Mononuclear cell (primary cell): ENCODE measurements at regions not wholly inside any gene's neighbourhood (a gene's known extent, or its start where the extent isn't known, plus 50 kb on each side); places are given as distances from the start of the nearest gene placed in this dataset.
"Not testable (repeated sequence)": the region's sequence is repeated elsewhere in the genome, so short reads cannot be mapped to it uniquely, and the experiment has no call there.

Experiments
- H3K27me3 ChIP-seq: 2 replicates; pipeline ENCODE4 v1.6.0; 2011; ENCODE audit warnings: low read length, control low read depth; ENCODE audit not compliant: insufficient read depth
- H3K4me1 ChIP-seq: 2 replicates; pipeline ENCODE4 v1.5.1; 2011; ENCODE audit warnings: mild to moderate bottlenecking, low read length, control low read depth; ENCODE audit not compliant: insufficient read depth
- H3K4me3 ChIP-seq: 2 replicates; pipeline ENCODE4 v1.5.1; 2011; ENCODE audit warnings: mild to moderate bottlenecking, low read length, moderate library complexity
- H3K9me3 ChIP-seq: 2 replicates; pipeline ENCODE4 v1.5.1; 2011; ENCODE audit warnings: low read depth, mild to moderate bottlenecking, control low read depth, low read length

- no peak overlapping the region for H3K4me3 ChIP-seq
- no peaks in the 10 kb centered on the region for H3K9me3 ChIP-seq
- no peaks in the 10 kb centered on the region for H3K4me1 ChIP-seq
- H3K27me3 ChIP-seq, result no peaks in the 10 kb centered on the region
These were observed 383.4 kb downstream of the RAP2B start for GRCh38 chr3:153545471-153545870.

GRCh38 chr3:153547970-153548369 is 385.9 kb downstream of the RAP2B start:
- no peaks in the 10 kb centered on the region for H3K4me1 ChIP-seq
- H3K27me3 ChIP-seq, result no peaks in the 10 kb centered on the region
- H3K9me3 ChIP-seq, result no peaks in the 10 kb centered on the region
- H3K4me3 ChIP-seq, result no peak overlapping the region

- not testable (repeated sequence) for H3K4me3 ChIP-seq, H3K27me3 ChIP-seq, H3K4me1 ChIP-seq, H3K9me3 ChIP-seq
These were observed 387.7 kb downstream of the RAP2B start for GRCh38 chr3:153549686-153550085.

GRCh38 chr3:153551536-153552285 is 389.7 kb downstream of the RAP2B start:
- H3K9me3 ChIP-seq, result no peaks in the 10 kb centered on the region
- H3K4me1 ChIP-seq, result no peaks in the 10 kb centered on the region

GRCh38 chr3:153552887-153553604 is 391.0 kb downstream of the RAP2B start:
- Histone ChIP-seq H3K27me3 (no peaks in the 10 kb centered on the region), H3K4me1 (no peaks in the 10 kb centered on the region), H3K9me3 (no peaks in the 10 kb centered on the region), H3K4me3 (no peak overlapping the region)

More at GRCh38 chr3:153551536-153552285, 389.7 kb downstream of the RAP2B start:
- H3K27me3 ChIP-seq, result no peaks in the 10 kb centered on the region
- no peak overlapping the region for H3K4me3 ChIP-seq

GRCh38 chr3:153553605-153553945 is 391.5 kb downstream of the RAP2B start:
- no peak overlapping the region for H3K4me3 ChIP-seq
- H3K27me3 ChIP-seq, result no peaks in the 10 kb centered on the region
- no peaks in the 10 kb centered on the region for H3K9me3 ChIP-seq
- no peaks in the 10 kb centered on the region for H3K4me1 ChIP-seq

- H3K27me3 ChIP-seq, result no peaks in the 10 kb centered on the region
These were observed 393.9 kb downstream of the RAP2B start for GRCh38 chr3:153555919-153556318.

GRCh38 chr3:153559366-153559765 is 397.3 kb downstream of the RAP2B start:
- H3K27me3 ChIP-seq, H3K4me1 ChIP-seq, H3K4me3 ChIP-seq: not testable (repeated sequence)
- peaks cover 19% of the 10 kb centered on the region for H3K9me3 ChIP-seq

More at GRCh38 chr3:153555919-153556318, 393.9 kb downstream of the RAP2B start:
- Histone ChIP-seq H3K4me3 (no peak overlapping the region), H3K4me1 (no peaks in the 10 kb centered on the region), H3K9me3 (peaks cover 4% of the 10 kb centered on the region)

GRCh38 chr3:153567011-153567410 is 405.0 kb downstream of the RAP2B start:
- no peaks in the 10 kb centered on the region for H3K4me1 ChIP-seq
- no peaks in the 10 kb centered on the region for H3K27me3 ChIP-seq
- H3K4me3 ChIP-seq, result no peak overlapping the region
- peaks cover 19% of the 10 kb centered on the region for H3K9me3 ChIP-seq

- Histone ChIP-seq H3K4me1 (no peaks in the 10 kb centered on the region), H3K27me3 (no peaks in the 10 kb centered on the region), H3K9me3 (peaks cover 17% of the 10 kb centered on the region), H3K4me3 (no peak overlapping the region)
These were observed 405.5 kb downstream of the RAP2B start for GRCh38 chr3:153567556-153567955.

GRCh38 chr3:153570481-153570880 is 408.5 kb downstream of the RAP2B start:
- not testable (repeated sequence) for H3K27me3 ChIP-seq, H3K4me3 ChIP-seq, H3K4me1 ChIP-seq, H3K9me3 ChIP-seq

- Histone ChIP-seq H3K4me3 (no peak overlapping the region), H3K27me3 (no peaks in the 10 kb centered on the region), H3K9me3 (no peaks in the 10 kb centered on the region), H3K4me1 (no peaks in the 10 kb centered on the region)
These were observed 410.1 kb downstream of the RAP2B start for GRCh38 chr3:153572165-153572564.

GRCh38 chr3:153572654-153573053 is 410.6 kb downstream of the RAP2B start:
- H3K27me3 ChIP-seq, result no peaks in the 10 kb centered on the region
- no peak overlapping the region for H3K4me3 ChIP-seq
- H3K9me3 ChIP-seq, result no peaks in the 10 kb centered on the region
- H3K4me1 ChIP-seq, result no peaks in the 10 kb centered on the region

GRCh38 chr3:153573481-153573880 is 411.5 kb downstream of the RAP2B start:
- no peaks in the 10 kb centered on the region for H3K27me3 ChIP-seq
- H3K9me3 ChIP-seq, result no peaks in the 10 kb centered on the region
- H3K4me3 ChIP-seq, result no peak overlapping the region
- H3K4me1 ChIP-seq, result no peaks in the 10 kb centered on the region

GRCh38 chr3:153574445-153574844 is 412.4 kb downstream of the RAP2B start:
- Histone ChIP-seq H3K27me3 (no peaks in the 10 kb centered on the region), H3K4me3 (no peak overlapping the region), H3K4me1 (no peaks in the 10 kb centered on the region), H3K9me3 (no peaks in the 10 kb centered on the region)
